ENCODE measurements at regions not wholly inside any gene's neighbourhood (a gene's known extent, or its start where the extent isn't known, plus 50 kb on each side); places are given as distances from the start of the nearest gene placed in this dataset.

DNA sequence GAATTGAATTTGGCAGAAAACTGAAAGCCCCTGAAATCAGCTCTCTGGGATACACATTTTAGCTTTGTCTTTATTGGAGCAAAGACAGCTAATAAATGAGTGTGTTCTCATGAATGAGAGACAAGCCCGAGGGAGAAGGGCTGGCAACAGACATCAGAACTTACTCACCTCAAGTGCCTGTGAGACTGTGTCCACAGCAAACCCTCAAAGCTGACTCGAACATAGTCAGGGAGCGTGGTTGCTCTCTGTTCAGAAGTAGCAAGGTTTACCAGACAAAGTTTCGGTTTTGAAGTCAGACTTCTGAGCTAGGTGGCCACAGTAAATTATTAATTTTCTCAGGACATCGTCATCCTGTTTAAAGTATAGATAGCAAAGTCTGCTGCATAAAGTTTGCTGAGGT lies 207.9 kb downstream of the CMPK2 start:
- DNase-seq = no peak
- H3K36me3 ChIP-seq (ENCODE audit: insufficient read depth, low read length) = no peaks in the 10 kb centered on the region
- no peak overlapping the region for H3K9ac ChIP-seq (ENCODE audit: low read depth, low read length)
- no peak for TF ChIP-seq EZH2 (IDR thresholded peaks at IDR 0.05; ENCODE audit: borderline replicate concordance, low read depth, low read length, severe bottlenecking)
- TF ChIP-seq, protein P1, sequence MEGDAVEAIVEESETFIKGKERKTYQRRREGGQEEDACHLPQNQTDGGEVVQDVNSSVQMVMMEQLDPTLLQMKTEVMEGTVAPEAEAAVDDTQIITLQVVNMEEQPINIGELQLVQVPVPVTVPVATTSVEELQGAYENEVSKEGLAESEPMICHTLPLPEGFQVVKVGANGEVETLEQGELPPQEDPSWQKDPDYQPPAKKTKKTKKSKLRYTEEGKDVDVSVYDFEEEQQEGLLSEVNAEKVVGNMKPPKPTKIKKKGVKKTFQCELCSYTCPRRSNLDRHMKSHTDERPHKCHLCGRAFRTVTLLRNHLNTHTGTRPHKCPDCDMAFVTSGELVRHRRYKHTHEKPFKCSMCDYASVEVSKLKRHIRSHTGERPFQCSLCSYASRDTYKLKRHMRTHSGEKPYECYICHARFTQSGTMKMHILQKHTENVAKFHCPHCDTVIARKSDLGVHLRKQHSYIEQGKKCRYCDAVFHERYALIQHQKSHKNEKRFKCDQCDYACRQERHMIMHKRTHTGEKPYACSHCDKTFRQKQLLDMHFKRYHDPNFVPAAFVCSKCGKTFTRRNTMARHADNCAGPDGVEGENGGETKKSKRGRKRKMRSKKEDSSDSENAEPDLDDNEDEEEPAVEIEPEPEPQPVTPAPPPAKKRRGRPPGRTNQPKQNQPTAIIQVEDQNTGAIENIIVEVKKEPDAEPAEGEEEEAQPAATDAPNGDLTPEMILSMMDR (IDR thresholded peaks at IDR 0.05; ENCODE audit: borderline replicate concordance, extremely low read depth, low read length, poor library complexity, severe bottlenecking) = no peak
- H3K27me3 ChIP-seq (ENCODE audit: insufficient read depth, low read length, poor library complexity) = peaks cover 3% of the 10 kb centered on the region
- no peak overlapping the region for H2AFZ ChIP-seq (ENCODE audit: low read depth, low read length)
- H3K4me3 ChIP-seq (ENCODE audit: low read depth in 1 of 2, low read length in 2 of 2) = no peak overlapping the region
- H3K79me2 ChIP-seq (ENCODE audit: insufficient read depth, low read length) = no peaks in the 10 kb centered on the region
- H3K4me2 ChIP-seq (ENCODE audit: insufficient read depth, low read length) = no peak overlapping the region
- no peaks in the 10 kb centered on the region for H3K9me3 ChIP-seq (ENCODE audit: insufficient read depth, low read length, severe bottlenecking)
- H4K20me1 ChIP-seq (ENCODE audit: insufficient read depth, low read length) = no peaks in the 10 kb centered on the region
- H3K27ac ChIP-seq (ENCODE audit: low read length) = no peak overlapping the region
- no peak for ATAC-seq (ENCODE audit: insufficient read depth, low read depth)
- no peaks in the 10 kb centered on the region for H3K4me1 ChIP-seq (ENCODE audit: insufficient read depth, low read length)

DNA sequence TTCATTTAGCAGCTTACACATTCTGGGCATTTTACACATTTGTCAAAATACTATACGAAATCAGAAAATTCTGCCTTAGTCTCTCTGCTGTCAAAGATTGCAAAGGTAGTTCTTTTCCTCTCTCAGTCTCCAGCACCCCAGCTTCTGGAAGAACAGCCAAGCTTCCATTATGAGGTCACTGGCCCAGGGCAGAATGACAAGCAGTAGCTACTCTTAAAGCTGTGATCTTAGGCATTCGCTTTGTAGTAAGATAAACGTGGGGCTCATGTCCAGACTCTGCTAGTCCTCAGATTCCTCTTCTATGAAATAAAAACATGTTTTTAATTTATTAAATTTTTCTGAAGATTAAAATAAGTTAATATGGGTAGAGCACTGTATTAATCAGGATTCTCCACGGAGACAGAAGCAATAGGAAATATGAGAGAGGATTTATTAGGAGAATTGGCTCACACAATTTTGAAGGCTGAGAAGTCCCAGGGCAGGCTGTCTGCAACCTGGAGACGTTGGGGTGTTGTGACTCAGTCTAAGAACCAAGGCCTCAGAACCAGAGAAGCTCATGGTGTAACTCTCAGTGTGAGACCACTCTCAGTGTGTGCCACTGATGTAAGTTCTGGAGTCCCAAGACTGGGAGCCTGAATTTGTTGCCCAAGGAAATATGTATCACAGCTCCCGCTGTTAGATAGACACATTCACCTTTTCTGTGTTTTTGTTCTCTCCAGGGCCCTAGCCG lies 201.2 kb downstream of the CMPK2 start:
- Histone ChIP-seq H3K4me3 (ENCODE audit: low read depth in 1 of 2, low read length in 2 of 2) (no peak overlapping the region), H2AFZ (ENCODE audit: low read depth, low read length) (no peak overlapping the region), H3K27me3 (ENCODE audit: insufficient read depth, low read length, poor library complexity) (peaks cover 11% of the 10 kb centered on the region), H4K20me1 (ENCODE audit: insufficient read depth, low read length) (no peaks in the 10 kb centered on the region), H3K9me3 (ENCODE audit: insufficient read depth, low read length, severe bottlenecking) (no peaks in the 10 kb centered on the region), H3K36me3 (ENCODE audit: insufficient read depth, low read length) (no peaks in the 10 kb centered on the region), H3K27ac (ENCODE audit: low read length) (no peak overlapping the region), H3K9ac (ENCODE audit: low read depth, low read length) (no peak overlapping the region), H3K79me2 (ENCODE audit: insufficient read depth, low read length) (no peaks in the 10 kb centered on the region), H3K4me2 (ENCODE audit: insufficient read depth, low read length) (no peak overlapping the region), H3K4me1 (ENCODE audit: insufficient read depth, low read length) (no peaks in the 10 kb centered on the region)
- ATAC-seq (ENCODE audit: insufficient read depth, low read depth) (no peak), DNase-seq (no peak)
- TF ChIP-seq, protein P1 (IDR thresholded peaks at IDR 0.05; ENCODE audit: borderline replicate concordance, extremely low read depth, low read length, poor library complexity, severe bottlenecking) = no peak
- TF ChIP-seq EZH2 (IDR thresholded peaks at IDR 0.05; ENCODE audit: borderline replicate concordance, low read depth, low read length, severe bottlenecking) = no peak

DNA sequence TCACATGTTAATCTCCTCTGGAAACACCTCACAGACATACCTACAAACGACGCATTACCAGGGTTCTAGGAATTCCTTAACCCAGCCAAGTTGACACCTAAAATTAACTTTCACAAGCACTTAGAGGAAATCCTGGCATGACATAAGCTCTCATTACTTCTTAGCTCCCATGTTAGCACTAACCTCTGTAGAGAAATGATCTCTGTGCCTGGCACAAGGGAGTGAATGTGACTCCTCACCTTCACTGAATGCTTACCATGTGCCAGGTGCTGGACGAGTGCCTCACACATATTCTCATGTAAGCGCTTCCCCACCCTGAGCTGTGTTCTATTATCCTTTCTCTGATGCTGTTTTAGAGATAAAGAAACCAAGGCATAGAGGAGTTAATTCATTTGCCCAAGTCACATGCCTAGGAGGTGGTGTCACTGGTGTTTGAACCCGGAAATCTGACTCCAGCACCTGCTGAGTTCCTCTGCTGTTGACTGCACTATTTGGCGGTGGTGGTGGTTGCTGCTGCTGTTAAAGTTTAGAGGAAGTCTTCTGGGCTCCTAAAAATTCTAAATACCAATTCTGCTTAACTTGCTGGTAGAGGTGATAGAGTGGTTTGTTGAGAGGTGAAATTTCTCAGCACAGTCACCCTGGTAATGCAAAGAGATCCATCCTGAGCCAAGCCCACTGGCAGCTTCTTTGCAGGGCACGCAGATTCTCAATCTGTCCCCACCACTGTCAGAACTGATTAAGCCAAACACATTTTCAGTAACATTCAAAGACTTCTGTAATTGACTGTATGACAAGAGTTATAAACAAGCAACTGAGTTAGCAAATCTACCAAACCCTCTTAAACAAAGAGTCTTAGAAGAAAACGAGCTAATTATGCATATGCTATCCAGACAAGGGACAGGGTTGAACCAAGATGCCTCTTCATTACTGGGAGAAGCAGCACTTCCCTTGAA lies 200.3 kb downstream of the CMPK2 start:
- no peak overlapping the region for H3K27ac ChIP-seq (ENCODE audit: low read length)
- TF ChIP-seq, protein P1 (IDR thresholded peaks at IDR 0.05; ENCODE audit: borderline replicate concordance, extremely low read depth, low read length, poor library complexity, severe bottlenecking) = no peak
- no peak for TF ChIP-seq EZH2 (IDR thresholded peaks at IDR 0.05; ENCODE audit: borderline replicate concordance, low read depth, low read length, severe bottlenecking)
- ATAC-seq (ENCODE audit: insufficient read depth, low read depth) = no peak
- H3K4me2 ChIP-seq (ENCODE audit: insufficient read depth, low read length) = no peak overlapping the region
- H3K36me3 ChIP-seq (ENCODE audit: insufficient read depth, low read length) = no peaks in the 10 kb centered on the region
- no peaks in the 10 kb centered on the region for H3K4me1 ChIP-seq (ENCODE audit: insufficient read depth, low read length)
- H3K9ac ChIP-seq (ENCODE audit: low read depth, low read length) = no peak overlapping the region
- no peak overlapping the region for H2AFZ ChIP-seq (ENCODE audit: low read depth, low read length)
- H4K20me1 ChIP-seq (ENCODE audit: insufficient read depth, low read length) = no peaks in the 10 kb centered on the region
- no peaks in the 10 kb centered on the region for H3K9me3 ChIP-seq (ENCODE audit: insufficient read depth, low read length, severe bottlenecking)
- H3K79me2 ChIP-seq (ENCODE audit: insufficient read depth, low read length) = no peaks in the 10 kb centered on the region
- peaks cover 11% of the 10 kb centered on the region for H3K27me3 ChIP-seq (ENCODE audit: insufficient read depth, low read length, poor library complexity)
- no peak overlapping the region for H3K4me3 ChIP-seq (ENCODE audit: low read depth in 1 of 2, low read length in 2 of 2)
- no peak for DNase-seq
